Kidney (tissue), 13 donors: ENCODE measurements at regions not wholly inside any gene's neighbourhood (a gene's known extent, or its start where the extent isn't known, plus 50 kb on each side); places are given as distances from the start of the nearest gene placed in this dataset.

Source experiments
- DNase-seq, 5 donors: peaks; one replicate each; pipeline ENCODE4 v3.0.0-alpha.2; 2013 to 2020
- FAIRE-seq: peaks from 2 replicates; lab custom pipeline; 2012; peaks lifted over from hg19 to GRCh38; lab: Jason Lieb, UNC
- H3K27ac ChIP-seq, 2 donors: one replicate each; pipeline ENCODE4 v1.7.0; 2013; ENCODE audit warnings: low read depth in 2 of 2, low read length in 2 of 2, inconsistent platforms in 1 of 2
- H3K27me3 ChIP-seq: one replicate; pipeline ENCODE4 v1.7.1; 2013; ENCODE audit warnings: low read length, inconsistent platforms; ENCODE audit not compliant: control insufficient read depth, insufficient read depth
- H3K36me3 ChIP-seq, 3 donors: one replicate each; pipeline versions ENCODE4 v1.7.0 to v1.7.1; 2013; ENCODE audit warnings: low read length in 3 of 3, control low read depth in 1 of 3, inconsistent platforms in 1 of 3; ENCODE audit not compliant: insufficient read depth in 3 of 3, control insufficient read depth in 2 of 3
- H3K4me1 ChIP-seq, 3 donors: one replicate each; pipeline versions ENCODE4 v1.7.0 to v1.7.1; 2013; ENCODE audit warnings: low read length in 3 of 3, inconsistent platforms in 1 of 3, low read depth in 1 of 3; ENCODE audit not compliant: control insufficient read depth in 2 of 3, insufficient read depth in 2 of 3
- H3K4me3 ChIP-seq, 3 donors: one replicate each; pipeline versions ENCODE4 v1.7.0 to v1.8.1; 2013; ENCODE audit warnings: low read length in 3 of 3, control low read depth in 1 of 3, inconsistent platforms in 1 of 3
- H3K9ac ChIP-seq, 3 donors: one replicate each; pipeline versions ENCODE4 v1.7.0 to v1.7.1; 2013; ENCODE audit warnings: low read length in 3 of 3, control low read depth in 1 of 3, inconsistent platforms in 1 of 3
- H3K9me3 ChIP-seq, 3 donors: one replicate each; pipeline versions ENCODE4 v1.7.0 to v1.7.1; 2013; ENCODE audit warnings: low read length in 3 of 3, control low read depth in 1 of 3, inconsistent platforms in 1 of 3; ENCODE audit not compliant: control insufficient read depth in 2 of 3, insufficient read depth in 1 of 3
- intact Hi-C: fragments of 100-400 bp; cut with DNase I; formaldehyde crosslinking; loops from one replicate; pipeline ENCODE4 v1.11.1; 2022
- TF ChIP-seq, protein P1 (sequence below): IDR thresholded peaks from 3 replicates; pipeline ENCODE4 v1.5.1; 2012; ENCODE audit warnings: mild to moderate bottlenecking, moderate library complexity, borderline replicate concordance; ENCODE audit not compliant: insufficient read depth; ENCODE audit errors: extremely low read depth
- donor health status: control.
- donor health status: control.
- donor health status: control.
- donor health status: control.
- donor health status: control.
- donor health status: DM: yes; HTN: yes; CAD: no.
- donor health status: Normal renal cell carcinoma (clear cell type).

DNA sequence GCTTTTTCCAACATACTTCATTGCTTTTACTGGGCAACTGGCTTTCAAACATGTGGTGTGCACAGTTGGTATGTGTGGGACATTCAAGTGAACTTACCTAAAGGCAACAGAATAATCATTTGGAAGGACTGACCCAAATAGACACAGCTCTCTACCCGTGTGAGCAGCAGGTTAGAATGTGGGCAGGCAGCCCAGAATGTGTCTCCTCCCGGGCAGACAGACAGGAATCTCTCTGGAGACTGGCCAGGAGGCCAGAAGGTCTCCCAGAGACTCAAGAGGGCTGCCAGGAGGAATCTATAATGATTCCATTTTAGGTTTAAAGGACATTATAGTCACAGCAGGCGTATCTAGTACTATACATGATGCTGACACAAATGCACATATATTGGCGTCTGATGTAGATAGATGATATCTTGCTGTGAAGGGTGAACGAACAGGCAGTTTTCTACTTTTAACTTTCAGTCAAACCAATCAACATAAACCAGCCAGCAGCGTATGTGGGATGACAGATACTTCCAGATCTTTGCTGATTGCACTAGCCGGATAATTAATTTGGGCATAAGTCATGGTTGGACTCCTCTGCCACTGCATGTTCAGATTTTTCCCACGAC is 297.4 kb upstream of the ZNF608 start:
- peak; percentile 62 for FAIRE-seq
- H3K9ac ChIP-seq, result peak overlapping the region in 1 of 3 donors; percentile 20
- H3K9me3 ChIP-seq, result no peaks in the 10 kb centered on the region

DNA sequence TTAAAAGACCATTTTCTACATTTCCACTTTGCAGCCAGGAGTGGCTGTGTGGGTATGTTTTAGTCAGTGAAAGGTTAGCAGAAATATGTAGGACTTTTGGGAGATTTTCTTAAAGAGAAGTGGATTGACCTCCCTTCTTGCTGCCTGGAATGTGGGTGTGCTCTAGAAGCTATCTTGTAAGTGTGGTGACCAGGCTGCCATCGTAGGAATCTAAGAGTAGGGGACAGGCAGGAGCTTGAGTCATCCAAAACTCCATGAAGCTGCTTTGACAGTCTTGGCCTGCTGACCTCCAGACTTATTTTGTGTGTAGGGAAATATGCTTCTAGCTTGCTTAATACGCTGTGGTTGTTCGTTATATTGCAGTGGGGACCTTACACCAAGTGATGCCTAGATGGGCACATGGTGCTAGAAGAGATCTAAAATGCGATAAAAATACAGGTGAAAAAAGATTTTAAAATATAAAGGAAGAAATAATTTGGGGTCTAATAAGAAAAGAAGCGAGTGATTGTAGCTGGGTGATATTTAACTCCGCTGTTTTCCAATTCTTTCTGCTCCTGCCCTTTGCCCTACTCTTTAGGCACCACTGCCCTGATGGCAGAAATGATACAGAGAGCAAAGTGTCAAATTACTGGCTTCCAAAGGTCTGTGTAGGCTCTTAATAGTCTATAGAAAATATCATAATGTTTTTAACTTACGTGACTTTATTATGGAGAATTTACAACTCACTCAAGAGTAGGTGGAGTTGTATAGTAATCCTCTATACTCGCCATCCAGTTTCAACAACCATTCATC is 298.2 kb upstream of the ZNF608 start:
- TF ChIP-seq, protein P1, sequence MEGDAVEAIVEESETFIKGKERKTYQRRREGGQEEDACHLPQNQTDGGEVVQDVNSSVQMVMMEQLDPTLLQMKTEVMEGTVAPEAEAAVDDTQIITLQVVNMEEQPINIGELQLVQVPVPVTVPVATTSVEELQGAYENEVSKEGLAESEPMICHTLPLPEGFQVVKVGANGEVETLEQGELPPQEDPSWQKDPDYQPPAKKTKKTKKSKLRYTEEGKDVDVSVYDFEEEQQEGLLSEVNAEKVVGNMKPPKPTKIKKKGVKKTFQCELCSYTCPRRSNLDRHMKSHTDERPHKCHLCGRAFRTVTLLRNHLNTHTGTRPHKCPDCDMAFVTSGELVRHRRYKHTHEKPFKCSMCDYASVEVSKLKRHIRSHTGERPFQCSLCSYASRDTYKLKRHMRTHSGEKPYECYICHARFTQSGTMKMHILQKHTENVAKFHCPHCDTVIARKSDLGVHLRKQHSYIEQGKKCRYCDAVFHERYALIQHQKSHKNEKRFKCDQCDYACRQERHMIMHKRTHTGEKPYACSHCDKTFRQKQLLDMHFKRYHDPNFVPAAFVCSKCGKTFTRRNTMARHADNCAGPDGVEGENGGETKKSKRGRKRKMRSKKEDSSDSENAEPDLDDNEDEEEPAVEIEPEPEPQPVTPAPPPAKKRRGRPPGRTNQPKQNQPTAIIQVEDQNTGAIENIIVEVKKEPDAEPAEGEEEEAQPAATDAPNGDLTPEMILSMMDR, result no peak
- FAIRE-seq (no peak), DNase-seq (no peak)
- Histone ChIP-seq H3K36me3 (no peaks in the 10 kb centered on the region), H3K27me3 (no peaks in the 10 kb centered on the region), H3K9ac (peak overlapping the region in 1 of 3 donors; percentile 20), H3K4me1 (peaks cover 11 to 24% (median 13%) of the 10 kb centered on the region in 3 donors), H3K9me3 (no peaks in the 10 kb centered on the region), H3K4me3 (peak overlapping the region in 1 of 3 donors; percentile 18), H3K27ac (peak overlapping the region; percentile 63 to 68)
- intact Hi-C loops, result no loop called here

More for the DNA sequence above, 297.4 kb upstream of the ZNF608 start:
- H3K4me3 ChIP-seq, result peak overlapping the region in 1 of 3 donors; percentile 18
- no peaks in the 10 kb centered on the region for H3K27me3 ChIP-seq
- no peaks in the 10 kb centered on the region for H3K36me3 ChIP-seq
- peak overlapping the region; percentile 63 to 68 for H3K27ac ChIP-seq
- peak in 4 of 5 donors; percentile 40 to 80 (median 74) for DNase-seq
- intact Hi-C loops, result no loop called here
- TF ChIP-seq, protein P1, result no peak
- peaks cover 11 to 24% (median 13%) of the 10 kb centered on the region in 3 donors for H3K4me1 ChIP-seq

DNA sequence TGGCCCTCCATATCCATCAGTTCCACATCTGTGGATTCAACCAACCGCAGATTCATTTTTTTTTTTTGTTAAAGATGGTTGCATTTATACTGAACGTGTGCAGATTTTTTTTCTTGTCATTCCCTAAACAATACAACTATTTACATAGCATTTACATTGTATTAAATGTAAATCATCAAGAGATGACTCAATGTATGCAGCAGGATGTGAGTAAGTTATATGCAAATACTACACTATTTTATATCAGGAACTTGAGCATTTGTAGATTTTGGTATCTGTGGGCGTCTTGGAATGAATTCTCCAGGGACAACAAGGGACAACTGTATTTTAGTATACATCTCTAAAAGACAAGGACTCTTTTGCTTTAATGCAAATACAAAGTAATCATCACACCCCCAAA is 299.2 kb upstream of the ZNF608 start:
- Histone ChIP-seq H3K4me1 (peaks cover 11 to 24% (median 13%) of the 10 kb centered on the region in 3 donors), H3K9me3 (no peaks in the 10 kb centered on the region), H3K36me3 (no peaks in the 10 kb centered on the region), H3K27ac (no peak overlapping the region), H3K4me3 (no peak overlapping the region), H3K27me3 (no peaks in the 10 kb centered on the region), H3K9ac (no peak overlapping the region)
- DNase-seq, result no peak
- TF ChIP-seq, protein P1, result no peak
- FAIRE-seq, result no peak
- intact Hi-C loops, result no loop called here
